ENCODE measurements at regions not wholly inside any gene's neighbourhood (a gene's known extent, or its start where the extent isn't known, plus 50 kb on each side); places are given as distances from the start of the nearest gene placed in this dataset.
"Not testable (repeated sequence)": the region's sequence is repeated elsewhere in the genome, so short reads cannot be mapped to it uniquely, and the experiment has no call there.

DNA sequence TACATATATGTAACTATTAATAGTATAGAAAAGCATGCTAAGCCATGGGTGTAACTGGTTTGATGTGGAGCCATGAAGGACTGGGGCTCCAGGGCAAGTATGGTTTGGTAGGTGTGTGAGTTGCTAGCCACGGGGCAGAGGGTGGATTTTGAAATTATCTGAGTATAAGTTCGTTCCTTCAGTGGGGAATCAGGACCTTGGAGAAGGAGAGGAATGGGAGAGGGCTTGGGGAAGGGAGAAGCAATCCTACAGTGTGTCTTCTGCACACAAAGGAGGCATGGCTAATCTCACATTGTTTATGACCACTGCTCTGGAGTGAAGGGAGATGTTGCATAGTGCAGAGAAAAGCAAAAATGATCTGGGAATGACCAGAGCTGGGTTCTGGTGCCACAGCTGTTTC lies 127.8 kb upstream of the CADM1 start:
- no peak for DNase-seq

DNA sequence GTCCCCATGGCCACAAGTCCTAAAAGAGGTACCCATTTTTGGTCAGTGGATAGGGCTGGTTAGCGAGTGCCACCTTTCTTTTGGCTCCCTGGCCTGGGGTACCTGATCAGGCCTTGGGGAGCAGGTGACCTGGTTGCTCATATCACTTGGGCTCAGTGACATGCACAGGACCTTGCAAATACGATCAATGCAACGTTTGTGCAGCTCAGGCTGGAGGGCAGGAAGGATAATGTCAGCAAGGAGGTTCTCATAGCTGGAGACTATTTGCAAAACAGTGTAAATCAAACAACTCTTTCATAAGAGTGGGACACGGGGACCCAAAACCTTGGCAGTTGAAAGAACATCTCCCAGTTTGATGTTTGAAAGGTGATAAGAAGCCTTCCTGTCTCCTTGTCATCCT lies 127.4 kb upstream of the CADM1 start:
- DNase-seq = no peak

DNA sequence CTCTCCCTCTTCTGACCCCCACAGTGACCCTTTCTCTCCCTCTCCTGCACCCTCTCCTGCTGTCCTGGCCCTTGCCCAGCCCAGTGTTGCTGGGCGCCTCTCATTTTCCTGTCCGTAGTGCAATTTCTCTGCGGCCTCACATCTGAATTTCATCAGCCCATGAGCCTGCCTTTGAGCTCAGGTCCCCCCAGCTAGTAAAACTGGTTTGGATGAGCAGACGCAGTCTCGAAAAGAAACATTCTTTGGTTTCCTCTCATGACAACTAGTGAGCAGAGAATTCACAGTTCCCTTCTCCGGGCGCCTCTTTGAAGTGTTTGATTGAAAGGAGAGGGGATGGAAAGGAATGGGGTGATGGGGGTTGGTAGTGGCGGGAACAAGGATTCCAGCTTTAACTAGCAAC lies 126.0 kb upstream of the CADM1 start:
- no peak for DNase-seq

DNA sequence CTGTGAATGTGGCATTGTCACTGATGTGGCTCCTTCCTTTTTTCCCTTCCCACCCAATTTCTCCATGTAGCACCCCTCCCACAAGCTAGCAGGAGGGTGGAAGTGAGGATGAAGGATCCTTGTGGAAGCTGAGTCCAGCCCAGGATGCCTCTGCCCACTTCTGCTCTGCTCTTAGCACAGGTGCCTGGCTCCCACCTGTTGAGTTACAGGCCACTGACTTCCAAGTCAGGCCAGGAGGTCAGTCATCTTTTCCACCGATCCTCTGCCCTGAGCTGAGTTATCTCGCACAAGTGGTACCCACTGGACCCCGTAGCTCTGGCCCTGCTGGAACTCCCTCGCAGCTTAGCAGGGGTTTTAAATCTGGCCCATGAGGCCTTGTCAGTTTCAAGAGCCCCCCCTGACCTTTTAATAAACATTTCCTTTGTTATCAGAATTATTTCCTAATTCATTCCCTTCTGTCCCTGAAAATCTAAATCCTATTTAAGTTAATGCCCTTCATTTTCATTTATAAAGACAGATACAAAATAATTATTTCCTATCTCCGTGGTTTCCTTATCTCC lies 125.3 kb upstream of the CADM1 start:
- no peak for DNase-seq

DNA sequence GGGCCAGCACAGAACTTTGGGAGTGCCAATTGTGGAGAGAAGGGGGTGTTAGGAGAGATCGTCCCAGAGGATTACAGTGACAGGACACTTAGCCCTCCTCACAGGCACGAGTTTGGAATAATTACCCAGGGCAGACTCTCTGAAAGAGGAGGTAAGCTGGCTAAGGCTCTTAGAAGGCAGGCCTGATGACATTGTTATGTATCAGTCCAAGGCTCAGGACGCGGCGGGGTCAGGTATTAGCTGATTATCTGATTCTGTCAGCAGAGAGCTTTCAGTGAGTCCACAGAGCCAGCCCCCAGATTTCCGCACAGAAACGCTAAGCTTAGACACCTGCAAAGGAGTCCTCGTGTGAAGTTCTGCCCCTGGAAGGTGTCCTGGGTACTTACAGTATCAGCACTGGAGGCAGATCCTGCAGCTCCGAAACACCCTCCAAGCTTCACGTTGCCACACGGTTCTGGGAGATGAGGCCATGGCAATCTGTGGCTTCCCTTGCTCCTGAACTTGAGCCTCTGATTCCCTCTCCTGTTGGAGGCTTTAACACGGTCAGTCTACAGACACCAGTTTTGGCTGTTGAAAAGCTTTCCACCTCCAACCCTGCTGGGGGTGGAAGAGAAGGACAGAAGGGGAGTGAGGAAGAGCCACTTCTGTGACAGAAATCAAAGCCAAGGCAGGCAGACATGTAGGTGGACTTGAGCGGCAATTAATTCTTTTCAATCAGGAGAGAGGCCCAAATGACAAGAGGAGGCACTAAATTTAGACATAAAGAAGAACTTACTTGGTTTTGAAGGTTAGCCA lies 123.6 kb upstream of the CADM1 start:
- no peak for DNase-seq

DNA sequence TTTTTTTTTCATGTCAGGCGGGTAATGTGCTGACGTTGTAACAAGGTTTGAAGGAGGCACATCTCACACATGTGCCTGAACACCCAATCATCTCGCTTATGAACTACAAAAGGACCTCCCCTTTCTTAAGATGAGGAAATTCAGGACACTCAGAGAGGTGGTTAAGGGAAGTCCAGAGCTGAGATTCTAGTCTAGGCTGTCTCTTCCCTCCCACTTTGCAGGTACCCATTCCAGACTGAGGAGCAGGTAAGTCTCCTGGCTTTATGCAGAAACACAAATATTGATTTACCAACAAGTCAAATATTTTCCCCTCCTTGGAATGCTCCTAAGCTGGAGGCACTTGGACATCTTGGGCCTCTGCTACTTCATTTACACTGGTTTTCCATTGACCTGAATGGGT lies 122.9 kb upstream of the CADM1 start:
- DNase-seq = no peak

DNA sequence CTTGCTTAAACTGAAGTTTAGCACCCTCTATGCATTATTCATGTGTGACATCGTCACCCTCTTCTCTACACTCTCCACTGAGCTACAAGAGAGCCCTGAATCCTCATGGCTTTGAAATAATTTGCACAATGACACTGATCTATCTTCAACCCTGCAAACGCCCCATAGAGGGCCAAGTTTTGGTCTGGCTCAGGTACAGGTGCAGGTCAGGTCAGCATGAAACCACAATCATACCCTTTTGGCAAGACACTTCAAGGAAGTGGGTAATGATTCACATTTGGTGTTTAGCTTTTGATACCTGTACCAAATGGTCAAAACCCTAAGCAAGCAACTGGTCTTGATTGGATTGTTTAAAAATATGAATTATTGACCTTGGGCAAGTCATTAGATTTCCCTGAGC lies 122.2 kb upstream of the CADM1 start:
- DNase-seq = no peak

DNA sequence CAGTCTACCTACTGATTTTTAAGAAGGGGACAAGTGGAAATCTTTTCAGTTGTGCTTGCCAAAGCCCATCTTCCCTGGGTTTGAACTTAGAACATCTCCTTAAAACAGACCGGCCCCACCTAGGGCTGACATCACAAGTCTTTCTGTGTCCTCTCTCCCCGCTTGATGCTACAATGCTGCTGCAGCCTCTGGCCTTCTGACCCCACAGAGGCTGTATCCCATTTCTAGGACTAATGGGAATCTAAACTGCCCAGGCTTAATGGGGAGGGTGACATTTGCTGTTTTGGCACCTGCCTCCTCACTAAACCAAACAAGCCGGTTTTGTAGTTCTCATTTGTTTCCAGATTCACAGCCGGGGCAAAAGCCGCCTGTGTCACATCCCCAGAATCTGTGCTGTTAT lies 121.3 kb upstream of the CADM1 start:
- DNase-seq = no peak

DNA sequence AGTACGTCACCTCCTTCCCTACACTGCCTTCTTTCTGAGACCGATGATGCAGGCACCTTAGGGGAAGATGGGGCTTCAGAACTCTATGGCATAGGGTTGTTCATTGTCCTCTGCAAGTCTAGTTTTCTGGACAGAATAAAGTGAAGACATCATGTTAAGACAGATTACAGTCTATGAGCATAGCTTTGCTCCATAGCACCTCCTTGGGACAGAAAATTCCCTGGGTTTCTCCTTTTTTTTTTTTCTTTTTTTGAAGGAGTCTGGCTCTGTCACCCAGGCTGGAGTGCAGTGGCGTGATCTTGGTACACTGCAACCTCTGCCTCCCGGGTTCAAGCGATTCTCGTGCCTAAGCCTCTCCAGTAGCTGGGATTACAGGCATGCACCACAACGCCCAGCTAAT lies 119.8 kb upstream of the CADM1 start:
- no peak for DNase-seq

DNA sequence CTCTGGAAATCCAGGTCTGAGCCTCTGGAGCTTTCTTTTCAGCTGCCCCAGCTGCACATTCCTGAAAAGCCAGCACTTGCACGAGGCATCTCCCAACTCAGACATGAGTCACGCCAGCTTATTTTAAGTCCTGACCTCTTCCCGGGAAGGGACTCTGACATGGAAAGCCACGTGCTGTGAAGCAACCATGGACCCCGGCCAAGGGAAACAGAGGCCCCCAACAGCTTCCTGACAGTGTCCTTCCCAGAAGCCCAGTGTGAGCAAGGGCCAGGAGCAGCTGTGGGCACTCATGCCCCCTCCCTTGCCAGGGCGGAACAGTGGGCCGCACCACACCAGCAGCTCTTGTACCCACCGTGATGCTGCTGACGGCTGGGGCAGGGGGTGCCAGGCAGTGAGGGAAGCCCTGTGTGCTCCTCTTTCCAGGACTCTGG lies 118.8 kb upstream of the CADM1 start:
- no peak for DNase-seq

DNA sequence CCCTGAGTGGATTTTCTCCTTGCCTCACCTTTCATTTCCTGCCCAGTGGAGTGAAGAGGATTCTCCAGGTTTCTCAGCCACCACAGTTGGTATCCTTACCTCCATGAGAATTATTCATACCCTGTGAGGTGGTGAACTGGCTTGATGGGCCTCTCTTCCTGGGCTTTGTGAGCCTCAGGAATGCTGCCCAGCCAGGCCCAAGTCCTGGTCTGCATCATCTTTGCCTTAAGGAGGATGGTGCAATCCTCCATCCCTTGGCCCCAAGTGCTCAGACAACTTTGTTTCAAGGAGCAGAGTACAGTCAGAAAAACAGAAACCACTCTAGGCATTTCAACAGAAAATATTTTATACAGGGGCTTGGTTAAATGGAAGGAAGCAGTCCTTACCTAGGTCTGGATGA lies 114.2 kb upstream of the CADM1 start:
- DNase-seq = no peak

DNA sequence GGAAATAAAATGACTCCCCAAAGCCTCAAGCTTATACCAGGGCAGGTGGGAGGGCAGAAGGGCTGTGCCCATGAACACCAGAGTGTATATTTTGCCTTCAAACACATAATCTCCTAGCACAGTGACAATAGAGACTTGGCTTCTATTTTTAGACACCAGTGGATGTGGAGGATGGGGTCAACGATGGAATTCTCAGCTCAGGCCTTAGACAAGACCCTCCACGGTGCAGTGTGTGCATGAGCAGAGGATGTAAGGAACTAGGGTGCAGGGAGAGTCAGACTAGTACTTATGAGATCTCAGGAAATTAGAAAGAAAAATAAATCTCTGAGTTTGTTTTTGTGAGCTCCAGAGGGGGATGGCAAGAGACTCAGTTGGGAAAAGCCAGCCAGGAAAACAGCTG lies 113.6 kb upstream of the CADM1 start:
- DNase-seq = no peak

DNA sequence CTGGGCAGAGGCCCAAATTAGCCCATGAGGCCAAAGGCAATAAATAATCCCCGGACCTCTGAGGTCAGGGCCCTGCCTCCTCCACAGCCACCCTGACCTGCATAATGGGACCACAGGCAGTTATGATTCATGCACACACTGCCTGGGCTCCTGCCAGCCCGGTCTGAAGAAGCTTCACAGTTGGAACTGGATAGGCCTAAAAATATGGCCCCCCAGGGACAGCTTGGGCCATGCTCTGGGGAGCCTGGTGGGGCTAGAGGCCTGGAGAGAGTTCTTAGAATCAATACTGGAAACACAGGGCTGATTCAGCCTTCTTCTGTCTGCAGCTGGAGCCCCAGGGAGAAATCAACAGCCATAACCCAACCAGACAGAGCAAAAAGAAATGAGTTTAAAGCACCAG lies 112.8 kb upstream of the CADM1 start:
- no peak for DNase-seq

DNA sequence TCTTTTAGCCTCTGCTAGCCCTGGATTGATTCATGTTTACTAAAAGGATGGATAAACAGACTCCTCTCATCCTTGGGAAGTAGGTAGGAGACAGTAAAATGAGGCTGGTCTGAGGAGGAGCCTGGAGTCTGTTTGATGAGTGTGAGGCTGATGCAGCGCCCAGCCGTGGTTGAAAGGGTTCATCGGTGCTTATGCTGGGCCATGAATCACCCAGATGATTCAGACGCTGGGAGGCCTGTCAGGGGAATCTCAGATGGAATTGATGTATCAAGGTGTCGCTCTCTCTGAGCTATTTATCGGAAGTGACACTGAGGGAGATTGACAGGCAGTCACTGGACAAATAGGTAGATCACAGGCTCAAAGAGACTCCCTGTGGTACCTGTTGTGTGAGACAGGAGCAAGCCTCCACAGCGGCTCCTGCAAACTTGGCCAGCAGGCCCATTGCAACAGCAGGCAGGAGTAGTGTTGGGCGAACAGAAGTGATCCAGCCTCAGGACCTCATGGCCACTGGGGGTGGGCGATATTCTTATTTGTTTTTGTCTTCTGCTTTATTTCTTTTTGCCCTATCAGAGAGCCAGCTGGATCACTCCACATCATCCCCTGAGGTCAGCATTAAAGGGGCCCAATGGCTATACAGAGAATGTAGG lies 109.9 kb upstream of the CADM1 start:
- DNase-seq = no peak

DNA sequence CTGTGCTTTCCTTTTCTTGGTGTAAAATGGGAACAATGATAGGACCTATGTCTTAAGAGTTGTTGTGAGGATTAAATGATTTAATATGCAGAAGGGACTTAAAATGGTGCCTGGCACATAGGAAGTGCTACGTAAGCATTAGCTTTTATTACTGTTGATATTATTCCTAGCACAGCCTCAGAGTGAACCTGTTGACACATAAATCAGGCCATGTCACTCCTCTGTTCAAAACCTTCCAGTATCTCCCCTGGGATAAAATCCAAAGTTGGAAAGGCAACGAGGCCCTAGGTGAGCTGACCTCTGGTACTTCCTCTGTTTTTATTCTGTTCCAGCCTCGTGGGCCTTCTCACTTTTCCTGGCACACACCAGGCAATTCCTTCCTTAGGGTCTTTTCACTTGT lies 108.8 kb upstream of the CADM1 start:
- no peak for DNase-seq

DNA sequence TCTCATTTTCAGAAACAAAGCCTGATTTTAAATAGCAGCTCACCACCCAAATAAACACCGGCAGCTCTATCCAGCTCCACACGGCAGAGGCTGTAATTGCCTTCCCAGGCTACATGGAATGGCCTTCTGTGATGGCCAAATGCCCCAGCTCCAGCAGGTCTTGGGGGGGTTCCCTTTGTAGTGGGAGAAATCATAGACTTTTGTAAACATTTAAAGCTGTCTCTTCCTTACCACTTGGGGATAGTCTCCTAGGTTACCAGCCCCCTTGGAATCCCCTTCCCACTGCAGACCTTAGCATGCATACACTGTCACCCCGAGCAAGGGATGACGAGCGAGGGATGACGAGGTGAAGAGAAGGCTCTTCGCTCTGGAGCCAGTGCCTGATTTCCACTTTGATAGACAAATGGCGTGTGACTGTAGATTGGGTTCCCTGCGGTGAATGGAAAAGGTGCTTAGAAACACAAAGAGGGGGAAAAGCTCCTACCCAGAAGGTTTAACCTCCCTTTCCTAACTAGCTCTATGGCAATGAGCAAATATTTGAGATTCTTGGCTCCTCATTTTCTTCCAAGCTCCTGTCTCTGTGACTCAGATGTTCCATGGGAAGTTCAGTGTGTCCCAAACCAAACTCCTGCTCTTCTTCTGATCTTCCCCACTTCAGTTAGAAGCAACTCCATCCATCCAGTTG lies 108.0 kb upstream of the CADM1 start:
- DNase-seq = no peak

DNA sequence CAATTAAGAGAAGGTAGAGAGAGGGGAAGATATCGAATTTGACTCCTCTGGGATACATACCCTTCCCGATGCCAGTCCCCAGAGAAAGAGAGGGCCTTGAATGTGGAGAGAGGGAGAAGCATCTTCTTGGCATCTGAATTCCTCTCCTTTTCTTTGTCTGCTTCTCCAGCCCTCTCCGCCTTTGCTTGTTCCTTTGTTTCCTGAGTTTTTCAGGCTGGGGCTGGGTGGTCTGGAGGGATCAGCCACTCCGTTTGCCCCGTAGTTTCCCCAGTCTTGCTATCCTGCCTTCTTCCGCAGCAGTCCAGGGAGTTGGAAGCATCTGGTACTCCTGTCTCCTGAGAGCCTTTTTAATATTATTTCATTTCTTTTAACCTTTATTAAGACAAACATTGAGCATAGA lies 107.1 kb upstream of the CADM1 start:
- DNase-seq = no peak

DNA sequence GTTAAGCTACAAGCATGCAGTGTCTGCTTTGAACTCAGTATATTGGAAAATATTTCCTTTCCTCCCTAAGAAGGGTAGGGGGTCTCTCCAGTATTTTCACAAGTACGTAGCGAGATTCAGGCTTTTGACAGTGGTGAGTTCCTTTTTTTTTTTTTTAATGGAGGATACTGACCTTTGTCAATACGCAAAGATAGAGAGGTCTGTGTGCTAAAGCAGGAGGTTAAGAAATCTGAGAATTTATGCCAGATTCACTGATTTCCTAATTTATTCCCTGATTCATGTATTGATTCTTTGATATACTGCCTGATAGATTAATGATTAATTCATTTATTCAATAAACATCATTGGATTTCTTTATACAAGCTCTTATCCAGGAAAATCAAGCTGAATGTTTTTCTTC lies 106.7 kb upstream of the CADM1 start:
- DNase-seq = no peak

DNA sequence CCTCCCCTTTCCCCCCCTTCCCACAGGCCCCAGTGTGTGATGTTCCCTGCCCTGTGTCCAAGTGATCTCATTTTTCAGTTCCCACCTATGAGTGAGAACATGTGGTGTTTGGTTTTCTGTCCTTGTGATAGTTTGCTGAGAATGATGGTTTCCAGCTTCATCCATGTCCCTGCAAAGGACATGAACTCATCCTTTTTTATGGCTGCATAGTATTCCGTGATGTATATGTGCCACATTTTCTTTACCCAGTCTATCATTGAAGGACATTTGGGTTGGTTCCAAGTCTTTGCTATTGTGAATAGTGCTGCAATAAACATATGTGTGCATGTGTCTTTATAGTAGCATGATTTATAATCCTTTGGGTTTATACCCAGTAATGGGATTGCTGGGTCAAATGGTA lies 106.0 kb upstream of the CADM1 start:
- DNase-seq = not testable (repeated sequence)

DNA sequence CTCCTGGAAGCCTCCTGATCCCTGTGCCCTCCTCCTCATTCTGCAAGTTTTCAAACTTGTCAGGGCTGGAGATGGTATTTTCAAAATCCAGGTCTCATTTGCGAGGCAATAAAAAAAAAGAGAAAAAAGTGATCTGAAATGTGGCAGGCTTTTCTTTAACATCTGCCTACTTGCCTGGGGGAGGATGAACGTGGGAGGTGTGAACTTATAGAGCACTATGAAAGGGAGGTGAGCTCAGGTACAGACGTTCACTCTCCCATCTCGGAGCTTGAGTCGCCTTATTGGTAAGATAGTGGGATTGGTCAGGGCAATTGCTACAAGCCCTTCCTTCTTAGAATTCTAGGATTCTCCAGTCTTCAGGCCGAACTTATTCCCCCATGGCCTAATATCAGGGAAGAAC lies 104.8 kb upstream of the CADM1 start:
- DNase-seq = no peak

DNA sequence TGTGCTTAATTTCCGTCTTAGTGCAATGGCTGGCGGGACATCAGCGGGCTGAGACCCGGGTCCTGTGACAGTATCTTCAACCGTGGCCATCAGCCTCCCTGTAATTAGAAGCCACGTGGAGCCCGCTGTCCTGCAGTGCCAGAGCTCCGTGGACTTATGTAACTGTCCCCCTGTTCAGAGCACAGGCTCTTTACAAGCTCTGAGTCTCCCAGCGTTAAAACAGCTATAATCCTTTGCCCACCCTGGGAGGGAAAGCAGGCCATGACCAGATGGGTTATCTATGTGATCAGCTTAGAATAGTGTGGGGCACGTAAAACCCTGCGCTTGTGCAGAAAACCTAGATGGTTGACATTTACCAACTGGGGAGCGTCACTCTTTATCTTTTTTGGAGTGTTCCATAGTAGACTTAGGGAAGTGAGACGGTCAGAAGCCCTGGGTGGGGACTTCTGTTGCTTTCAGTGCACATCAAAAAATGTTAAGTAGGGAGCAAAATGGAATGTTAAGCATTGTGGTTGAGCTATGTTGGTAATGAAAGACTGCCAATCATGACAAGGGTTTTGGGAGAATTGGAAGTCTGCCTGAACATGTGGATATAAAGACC lies 103.5 kb upstream of the CADM1 start:
- DNase-seq = no peak

DNA sequence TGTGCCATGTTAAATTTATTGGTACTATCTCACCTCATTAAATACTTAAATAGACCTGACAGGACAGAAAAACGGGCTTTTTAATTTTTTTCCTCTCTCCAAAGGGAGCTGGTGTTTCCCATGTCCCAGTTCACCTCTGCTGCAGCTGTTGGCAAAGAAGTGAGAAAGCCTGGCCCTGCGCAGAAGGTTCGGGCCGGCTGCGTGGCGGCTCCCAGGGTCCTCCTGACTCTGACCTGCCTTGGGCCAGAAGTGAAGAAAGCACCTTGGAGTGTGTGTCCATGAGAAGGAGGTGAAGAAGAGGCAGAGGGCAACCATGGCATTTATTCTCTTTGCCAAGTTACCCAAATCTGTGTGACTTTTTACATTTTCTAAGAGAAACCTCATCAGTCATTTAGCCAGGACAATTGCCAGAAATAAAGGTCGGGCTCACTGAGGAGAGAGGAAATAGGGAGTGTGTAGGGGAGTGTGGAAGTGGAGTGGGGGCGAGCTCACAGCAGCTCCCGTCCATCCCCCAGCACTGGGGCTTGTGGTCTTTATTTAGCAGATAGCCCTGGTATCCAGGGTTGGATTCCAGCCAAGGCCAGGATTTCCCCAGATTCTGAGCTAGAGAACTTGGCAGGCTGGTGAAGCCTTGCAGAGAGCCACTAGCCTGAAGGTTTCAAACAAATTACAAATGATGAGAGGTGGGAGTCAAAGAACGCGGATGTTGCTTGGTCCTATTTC lies 102.4 kb upstream of the CADM1 start:
- DNase-seq = no peak
